HG03575 (cell line): ENCODE measurements at regions not wholly inside any gene's neighbourhood (a gene's known extent, or its start where the extent isn't known, plus 50 kb on each side); places are given as distances from the start of the nearest gene placed in this dataset.
"Not testable (repeated sequence)": the region's sequence is repeated elsewhere in the genome, so short reads cannot be mapped to it uniquely, and the experiment has no call there.

Experiments used
- ATAC-seq: cut with Tn5 transposase; IDR thresholded peaks from one replicate; pipeline ENCODE4 v1.9.1; 2021; ENCODE audit not compliant: unreplicated experiment, insufficient number of reproducible peaks, low FRiP score; ENCODE audit errors: extremely low read depth

DNA sequence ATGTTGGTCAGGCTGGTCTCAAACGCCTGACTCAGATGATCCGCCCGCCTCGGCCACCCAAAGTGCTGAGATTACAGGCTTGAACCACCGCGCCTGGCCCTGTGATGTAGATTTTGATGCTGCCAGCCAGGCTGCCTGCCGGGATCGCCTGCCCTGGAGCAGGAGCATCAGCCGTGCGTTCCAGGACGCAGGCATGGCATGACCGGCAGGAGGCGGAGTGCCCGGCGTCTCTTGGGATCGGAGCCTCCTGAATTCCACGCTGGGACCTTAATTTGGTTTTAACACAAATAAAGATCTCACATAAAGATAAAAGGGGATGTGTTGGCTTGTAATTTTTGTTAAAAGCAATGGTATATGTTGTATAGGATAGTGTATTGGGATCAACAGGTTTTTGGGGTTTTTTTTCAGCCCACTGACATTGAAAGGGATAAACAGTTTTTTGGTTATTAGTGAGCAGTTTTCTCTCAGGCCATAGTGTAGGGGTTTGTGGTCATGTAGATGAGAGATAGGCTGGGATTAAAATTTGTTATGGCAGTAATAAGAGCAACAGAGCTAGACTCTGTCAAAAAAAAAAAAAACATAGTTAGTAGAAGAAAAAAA lies 1406.4 kb downstream of the UQCRFS1 start:
- no peak for ATAC-seq

DNA sequence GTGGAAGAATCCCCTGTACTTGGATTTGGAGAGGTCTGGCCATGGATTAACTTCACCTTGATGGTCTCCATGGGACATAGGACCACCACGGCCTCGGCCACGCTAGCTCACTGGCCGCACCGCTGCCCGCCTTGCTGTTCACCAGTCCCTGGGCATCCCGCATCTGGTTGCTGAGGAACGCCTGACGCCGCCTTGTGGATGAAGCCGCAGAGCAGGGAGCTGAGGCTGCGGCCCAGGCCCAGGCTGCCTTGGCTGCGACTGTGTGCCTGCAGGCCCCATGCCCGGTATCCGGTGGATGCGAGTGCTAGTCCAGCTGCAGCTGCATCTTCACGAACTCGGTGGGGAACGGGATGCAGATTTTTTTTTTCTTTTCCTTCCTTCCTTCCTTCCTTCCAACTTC lies 1407.1 kb downstream of the UQCRFS1 start:
- no peak for ATAC-seq

GRCh38 chr19:27802293-27802692 lies 1410.7 kb downstream of the UQCRFS1 start:
- not testable (repeated sequence) for ATAC-seq

GRCh38 chr19:27796540-27796939 lies 1416.4 kb downstream of the UQCRFS1 start:
- no peak for ATAC-seq

DNA sequence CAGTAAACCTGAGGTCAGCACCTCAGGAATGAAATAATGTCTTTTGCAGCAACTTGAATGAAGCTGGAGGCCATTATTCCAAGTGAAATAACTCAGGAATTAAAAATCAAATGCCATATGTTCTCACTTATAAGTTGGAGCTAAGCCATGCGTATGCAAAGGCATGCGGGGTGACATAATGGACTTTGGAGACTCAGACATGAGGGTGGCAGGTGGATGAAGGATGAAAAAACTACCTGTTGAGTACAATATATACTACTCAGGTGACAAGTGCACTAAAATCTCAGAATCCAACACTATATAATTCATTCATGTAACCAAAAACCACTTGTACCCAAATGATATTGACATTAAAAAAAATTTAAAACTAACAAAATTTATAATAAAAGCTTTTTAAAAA lies 1416.9 kb downstream of the UQCRFS1 start:
- ATAC-seq: no peak

DNA sequence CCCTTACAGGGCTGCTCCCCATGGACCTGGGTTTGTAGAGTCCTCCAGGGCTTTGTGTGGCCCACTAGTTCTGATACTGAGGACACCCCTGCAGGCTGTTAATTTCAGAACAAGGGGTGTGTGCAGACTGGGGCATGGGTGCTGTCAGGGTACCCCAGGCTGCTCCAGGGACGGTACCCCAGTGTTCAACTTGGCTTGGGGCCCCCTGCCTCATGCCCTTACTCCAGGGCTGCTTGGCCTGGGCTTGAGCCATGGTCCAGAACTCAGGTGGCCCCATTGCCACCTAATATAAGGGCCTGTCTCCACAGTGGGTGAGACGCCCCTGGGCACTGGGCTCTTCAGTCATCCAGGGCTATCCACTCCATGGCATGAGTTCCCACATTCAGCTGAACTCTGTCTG lies 1417.6 kb downstream of the UQCRFS1 start:
- no peak for ATAC-seq

GRCh38 chr19:27794494-27795042 lies 1418.4 kb downstream of the UQCRFS1 start:
- no peak for ATAC-seq

DNA sequence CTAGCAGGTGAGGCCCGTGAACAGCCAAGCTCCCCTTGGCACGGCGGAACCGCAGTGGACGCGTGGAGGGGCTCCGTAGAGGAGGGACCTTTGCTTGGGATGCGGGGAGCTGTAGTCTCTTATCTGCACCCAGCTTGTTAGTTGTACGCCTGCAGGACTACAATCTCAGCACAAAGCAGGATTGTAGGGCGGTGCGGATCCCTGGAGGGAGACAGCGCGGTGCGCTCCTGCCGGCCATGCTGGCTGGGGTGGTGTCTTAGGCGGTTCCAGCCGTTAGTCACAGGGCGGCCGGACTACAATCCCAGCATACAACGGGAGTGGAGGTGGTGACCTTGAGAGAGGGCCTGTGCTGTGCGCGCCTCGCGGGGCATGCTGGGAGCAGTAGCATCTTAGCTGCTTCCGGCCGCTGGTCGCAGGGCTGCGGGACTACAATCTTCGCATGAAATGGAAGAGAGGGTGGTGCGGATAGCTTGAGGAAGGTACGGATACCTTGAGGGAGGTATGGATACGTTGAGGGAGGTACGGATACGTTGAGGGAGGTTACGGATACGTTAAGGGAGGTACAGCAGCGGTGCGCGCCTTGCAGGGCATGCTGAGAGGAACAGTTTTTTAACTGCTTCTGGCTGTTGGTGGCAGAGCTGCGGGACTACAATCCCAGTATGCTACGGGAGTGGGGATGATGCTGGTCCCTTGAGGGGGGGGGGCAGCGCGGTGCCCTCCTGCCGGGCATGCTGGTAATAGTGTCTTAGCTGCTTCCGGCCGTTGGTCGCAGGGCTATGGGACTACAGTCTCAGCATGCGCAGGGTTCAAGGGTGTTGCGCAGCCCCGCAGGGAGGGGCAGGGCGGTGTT lies 1419.1 kb downstream of the UQCRFS1 start:
- ATAC-seq: peak; percentile 76

GRCh38 chr19:27793128-27793643 lies 1419.8 kb downstream of the UQCRFS1 start:
- ATAC-seq: peak; percentile 39

DNA sequence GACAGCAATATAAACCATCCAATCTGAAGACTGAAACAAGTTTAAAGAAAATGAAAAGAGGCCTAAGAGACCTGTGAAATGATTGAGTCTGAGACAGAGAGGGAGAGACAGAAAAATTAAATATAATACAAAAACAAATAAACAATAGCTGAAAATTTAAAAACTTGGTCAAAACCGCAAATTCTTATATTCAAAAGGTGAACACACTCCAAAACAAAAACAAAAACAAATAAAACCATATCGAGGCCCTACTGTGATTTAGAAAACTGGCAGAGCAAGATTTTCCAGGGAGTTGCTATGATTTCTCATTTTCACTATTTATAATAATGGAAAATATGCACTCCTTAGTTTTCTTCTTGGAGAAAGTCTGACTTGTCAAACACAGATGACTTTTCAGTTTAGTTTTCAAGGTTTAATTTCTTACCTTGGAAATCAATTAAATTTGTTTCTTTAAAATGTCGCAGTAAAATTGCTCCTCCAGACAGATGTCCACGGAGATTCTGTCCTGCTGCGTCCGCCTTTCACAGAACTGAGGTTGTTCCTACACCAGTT lies 1420.3 kb downstream of the UQCRFS1 start:
- no peak for ATAC-seq

GRCh38 chr19:27780367-27781075 lies 1432.4 kb downstream of the UQCRFS1 start:
- no peak for ATAC-seq

DNA sequence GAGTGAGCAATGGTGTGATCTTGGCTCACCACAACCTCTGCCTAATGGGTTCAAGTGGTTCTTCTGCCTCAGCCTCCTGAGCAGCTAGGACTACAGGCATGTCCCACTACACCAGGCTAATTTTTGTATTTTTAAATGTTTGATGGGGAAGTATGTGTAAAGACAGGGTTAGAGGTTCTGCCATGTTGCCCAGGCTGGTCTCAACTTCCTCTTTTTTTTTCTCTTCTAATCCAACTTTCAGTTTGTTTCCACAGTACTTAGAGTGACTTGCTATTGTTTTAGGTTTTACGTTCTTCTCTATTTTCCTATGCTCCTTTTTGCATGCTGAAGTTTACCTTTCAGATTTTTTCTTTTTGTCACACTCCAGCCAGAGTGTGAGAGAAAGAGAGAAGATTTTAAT lies 1433.0 kb downstream of the UQCRFS1 start:
- ATAC-seq: no peak

GRCh38 chr19:27777726-27778125 lies 1435.2 kb downstream of the UQCRFS1 start:
- no peak for ATAC-seq

DNA sequence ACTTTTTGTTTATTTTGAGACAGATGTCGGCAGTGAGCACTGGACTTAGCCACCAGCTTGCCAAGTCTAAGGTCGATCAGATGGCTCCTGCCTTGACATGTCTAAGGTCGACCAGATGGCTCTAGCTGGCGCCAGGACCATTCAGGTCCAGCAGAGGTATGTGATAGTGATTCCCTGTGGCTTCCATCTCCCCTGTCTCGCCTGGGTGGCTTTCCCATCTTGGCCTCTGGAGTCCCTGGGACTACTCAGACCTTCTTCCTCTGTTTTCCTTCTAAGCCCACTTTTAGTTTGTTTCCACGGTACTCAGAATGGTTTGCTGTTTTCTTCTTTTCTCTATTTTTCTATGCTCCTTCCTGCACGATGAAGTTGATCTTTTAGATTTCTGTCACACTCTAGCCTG lies 1435.7 kb downstream of the UQCRFS1 start:
- no peak for ATAC-seq

DNA sequence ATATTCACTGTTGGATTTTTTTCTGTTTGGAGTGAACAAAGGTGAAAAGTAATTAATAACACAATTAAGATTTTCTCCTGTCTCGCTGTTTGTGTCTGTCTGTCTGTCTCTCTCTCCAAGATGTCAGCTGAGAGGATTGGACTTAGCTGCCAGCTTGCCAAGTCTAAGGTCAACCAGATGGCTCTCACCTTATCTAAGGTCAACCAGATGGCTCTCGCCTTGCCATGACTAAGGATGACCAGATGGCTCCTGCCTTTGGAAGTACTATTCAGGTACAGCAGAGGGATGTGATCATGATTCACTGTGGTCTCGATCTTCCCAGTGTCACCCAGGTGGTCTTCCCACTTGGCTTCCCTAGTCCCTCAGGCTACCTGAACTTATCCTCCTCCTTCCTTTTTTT lies 1436.4 kb downstream of the UQCRFS1 start:
- ATAC-seq: no peak

- ATAC-seq: no peak
These were observed 1436.9 kb downstream of the UQCRFS1 start for GRCh38 chr19:27776020-27776419.

DNA sequence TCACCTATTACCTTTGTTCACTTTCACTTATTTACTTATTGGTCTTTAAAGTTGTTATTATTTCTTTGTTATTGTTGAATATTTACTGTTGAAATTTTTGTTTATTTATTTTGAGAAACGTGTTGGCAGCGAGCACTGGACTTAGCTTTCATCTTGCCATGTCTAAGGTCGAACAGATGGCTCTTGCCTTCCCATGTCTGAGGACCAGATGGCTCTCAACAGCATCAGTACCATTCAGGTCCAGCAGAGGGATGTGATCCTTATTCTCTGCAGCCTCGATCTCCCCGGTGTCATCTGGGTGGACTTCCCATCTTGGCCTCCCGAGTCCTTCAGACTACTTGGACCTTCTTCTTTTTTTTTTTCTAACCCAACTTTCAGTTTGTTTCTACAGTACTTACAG lies 1437.6 kb downstream of the UQCRFS1 start:
- no peak for ATAC-seq

GRCh38 chr19:27774827-27775226 lies 1438.1 kb downstream of the UQCRFS1 start:
- no peak for ATAC-seq

- no peak for ATAC-seq
These were observed 1438.6 kb downstream of the UQCRFS1 start for GRCh38 chr19:27774337-27774736.
